K562 (cell line): ENCODE measurements at regions not wholly inside any gene's neighbourhood (a gene's known extent, or its start where the extent isn't known, plus 50 kb on each side); places are given as distances from the start of the nearest gene placed in this dataset.
A peak's percentile ranks its signal among the peaks of the same experiment; 100 is the strongest.

Source experiments
- ATAC-seq: fragments of 200-7000 bp; cut with Tn5 transposase; 3 replicates; pipeline ENCODE4 v1.9.1; 2020; ENCODE audit warnings: moderate library complexity
- BruUV-seq: library from RNA; stranded (reverse); fragments of 400-500 nt; replicated peaks from 2 replicates; lab custom pipeline; 2021; lab: Mats Ljungman, UMichigan
- CTCF ChIA-PET: fragments of 300-600 bp; formaldehyde crosslinking; extraction: SDS; loops from one replicate; lab custom pipeline; 2021; ENCODE audit warnings: low intra/inter-chr PET ratio; lab: Yijun Ruan, JAX
- POLR2A ChIA-PET: fragments of 300-600, 350-650 bp; sonication (Branson Sonifier 250); formaldehyde crosslinking; extraction: SDS; loops from one replicate; lab custom pipeline; 2021; ENCODE audit warnings: antibody characterized with exemption, inconsistent platforms; lab: Yijun Ruan, JAX
- DNase-seq, 4 experiments: peaks; one replicate each; pipeline versions ENCODE4 v3.0.0 to v3.0.0-alpha.2; 2011 to 2018; ENCODE audit warnings: low spot score in 3 of 4, mixed read lengths in 3 of 4; ENCODE audit errors: extremely low read depth in 1 of 4
- FAIRE-seq: peaks from 2 replicates; lab custom pipeline; 2011; peaks lifted over from hg19 to GRCh38; lab: Jason Lieb, UNC
- H2AFZ ChIP-seq: 2 replicates; pipeline ENCODE4 v1.6.0; 2011; ENCODE audit warnings: low read depth, low read length, control low read depth, inconsistent platforms
- H3K27ac ChIP-seq: fragments of 200-600 bp; 3 replicates; pipeline ENCODE4 v1.8.0; 2011; ENCODE audit warnings: low read depth, mild to moderate bottlenecking, control low read depth, inconsistent platforms, low read length, moderate library complexity, mixed read lengths; ENCODE audit errors: extremely low read depth
- H3K27me3 ChIP-seq, 2 experiments: fragments of 300-600 bp in 1 of 2; 2 replicates in 1 of 2; 3 replicates in 1 of 2; pipeline versions ENCODE4 v1.6.0 to v1.8.0; 2011; ENCODE audit warnings: inconsistent platforms in 2 of 2, low read length in 2 of 2, mild to moderate bottlenecking in 1 of 2, mixed read lengths in 1 of 2, moderate library complexity in 1 of 2; ENCODE audit not compliant: control insufficient read depth in 2 of 2, insufficient read depth in 2 of 2
- H3K36me3 ChIP-seq: fragments of 300-600 bp; 3 replicates; pipeline ENCODE4 v1.8.0; 2011; ENCODE audit warnings: mild to moderate bottlenecking, low read length, inconsistent platforms; ENCODE audit not compliant: control insufficient read depth, insufficient read depth
- H3K4me1 ChIP-seq, 2 experiments: fragments of 200-600 bp in 1 of 2; replicated peaks in 1 of 2; 2 replicates in 1 of 2; 3 replicates in 1 of 2; pipeline versions ENCODE4 v1.5.1 to v1.8.0; 2011; ENCODE audit warnings: inconsistent platforms in 2 of 2, low read length in 2 of 2, mild to moderate bottlenecking in 1 of 2, mixed read lengths in 1 of 2, moderate library complexity in 1 of 2; ENCODE audit not compliant: control insufficient read depth in 2 of 2, insufficient read depth in 2 of 2
- H3K4me2 ChIP-seq: 2 replicates; pipeline ENCODE4 v1.6.1; 2011; ENCODE audit warnings: low read length, control low read depth, inconsistent platforms, mixed read lengths; ENCODE audit not compliant: insufficient read depth
- H3K4me3 ChIP-seq: fragments of 200-600 bp; sonication (generic), shearing (Covaris generic); 2 replicates; pipeline ENCODE4 v1.5.1; 2016; ENCODE audit warnings: control low read depth, inconsistent platforms
- H3K79me2 ChIP-seq: fragments of 200-600 bp; 3 replicates; pipeline ENCODE4 v1.8.0; 2011; ENCODE audit warnings: low read length, inconsistent platforms; ENCODE audit not compliant: control insufficient read depth, insufficient read depth
- H3K9ac ChIP-seq, 2 experiments: 2 replicates each; pipeline versions ENCODE4 v1.6.0 to v1.6.1; 2011; ENCODE audit warnings: low read depth in 2 of 2, low read length in 2 of 2, control low read depth in 1 of 2, inconsistent platforms in 1 of 2, mild to moderate bottlenecking in 1 of 2, mixed read lengths in 1 of 2; ENCODE audit not compliant: insufficient read depth in 1 of 2
- H3K9me1 ChIP-seq: one replicate; pipeline ENCODE4 v1.6.0; 2011; ENCODE audit warnings: inconsistent platforms, mild to moderate bottlenecking, low read length, moderate library complexity; ENCODE audit not compliant: control insufficient read depth, insufficient read depth
- H3K9me3 ChIP-seq: replicated peaks from 2 replicates; pipeline ENCODE4 v1.5.1; 2011; ENCODE audit warnings: low read depth, low read length, inconsistent platforms; ENCODE audit not compliant: control insufficient read depth, insufficient read depth
- H4K20me1 ChIP-seq: replicated peaks from 2 replicates; pipeline ENCODE4 v1.6.1; 2011; ENCODE audit warnings: low read length, inconsistent platforms, mixed read lengths; ENCODE audit not compliant: control insufficient read depth, insufficient read depth
- ASH1L ChIP-seq: fragments of 450-650 bp; IDR thresholded peaks from 2 replicates; pipeline ENCODE4 v1.6.1; 2018; ENCODE audit warnings: borderline replicate concordance, mild to moderate bottlenecking, low read depth; ENCODE audit not compliant: partially characterized antibody
- CEBPG ChIP-seq, 3 experiments: fragments of 200-800 bp in 1 of 3; sonication (Bioruptor generic) in 1 of 3; sonication (generic) in 1 of 3; formaldehyde crosslinking in 1 of 3; IDR thresholded peaks in 2 of 3; conservative IDR thresholded peaks in 1 of 3; 2 replicates each; pipeline versions ENCODE4 v1.6.1 to v1.8.0; 2016 to 2022; ENCODE audit warnings: missing compliant biosample characterization in 2 of 3, missing genetic modification characterization in 2 of 3, mild to moderate bottlenecking in 1 of 3, missing genetic modification reagents in 1 of 3
- CGGBP1 ChIP-seq: fragments of 250-450 bp; sonication (Bioruptor Pico); IDR thresholded peaks from 2 replicates; pipeline ENCODE4 v1.9.0; 2021; ENCODE audit warnings: mild to moderate bottlenecking
- COPS2 ChIP-seq: fragments of 450-650 bp; conservative IDR thresholded peaks from 2 replicates; pipeline ENCODE4 v1.6.1; 2016; ENCODE audit warnings: mild to moderate bottlenecking, moderate library complexity
- DIDO1 ChIP-seq: fragments of 450-650 bp; IDR thresholded peaks from 2 replicates; pipeline ENCODE4 v1.6.1; 2016; ENCODE audit warnings: low read depth, missing biosample characterization, missing genetic modification characterization
- ILF3 ChIP-seq: fragments of 450-650 bp; IDR thresholded peaks from 2 replicates; pipeline ENCODE4 v1.6.1; 2018; ENCODE audit warnings: antibody characterized with exemption, mild to moderate bottlenecking, moderate library complexity, borderline replicate concordance
- LCOR ChIP-seq: sonication (generic); formaldehyde crosslinking; IDR thresholded peaks from 2 replicates; pipeline ENCODE4 v1.8.0; 2022; ENCODE audit warnings: mild to moderate bottlenecking, missing genetic modification reagents
- OTX1 ChIP-seq: fragments of 450-650 bp; formaldehyde crosslinking; IDR thresholded peaks from 2 replicates; pipeline ENCODE4 v1.4.0; 2022; ENCODE audit warnings: mild to moderate bottlenecking
- SRSF1 ChIP-seq: fragments of 200-400 bp; formaldehyde crosslinking; IDR thresholded peaks from 2 replicates; pipeline ENCODE4 v1.6.1; 2017; ENCODE audit warnings: mild to moderate bottlenecking, low read depth, low read length, moderate library complexity
- TEAD4 ChIP-seq, 2 experiments: sonication (generic) in 1 of 2; formaldehyde crosslinking in 1 of 2; IDR thresholded peaks; 2 replicates each; pipeline versions ENCODE4 v1.6.1 to v1.8.0; 2012 to 2022; ENCODE audit warnings: borderline replicate concordance in 1 of 2, inconsistent platforms in 1 of 2, low read length in 1 of 2, mild to moderate bottlenecking in 1 of 2, missing genetic modification reagents in 1 of 2
- ZBED1 ChIP-seq: IDR thresholded peaks from 2 replicates; pipeline ENCODE4 v1.6.1; 2014
- ZFP30 ChIP-seq: fragments of 250-450 bp; sonication (Bioruptor Pico); IDR thresholded peaks from 2 replicates; pipeline ENCODE4 v1.8.0; 2022; ENCODE audit warnings: moderate library complexity, mild to moderate bottlenecking, inconsistent platforms, borderline replicate concordance
- ZNF197 ChIP-seq: fragments of 200-800 bp; sonication (Bioruptor generic); IDR thresholded peaks from 2 replicates; pipeline ENCODE4 v1.6.1; 2016; ENCODE audit warnings: low read depth, missing genetic modification characterization, missing compliant biosample characterization
- ZNF318 ChIP-seq, 2 experiments: fragments of 450-650 bp; IDR thresholded peaks; 2 replicates each; pipeline ENCODE4 v1.6.1; 2016; ENCODE audit warnings: mild to moderate bottlenecking in 2 of 2, borderline replicate concordance in 1 of 2, low read depth in 1 of 2, moderate library complexity in 1 of 2
- WGBS: fragments of 100-300 bp; shearing (Covaris generic); methylation state at CpG from one replicate; pipeline ENCODE4 v1.1.6; 2016; ENCODE audit warnings: low coverage, mixed read lengths; ENCODE audit not compliant: insufficient coverage; ENCODE audit errors: missing lambda C conversion rate; 5-methylcytosine and 5-hydroxymethylcytosine counted together
- in situ Hi-C: fragments of 300-500 bp; cut with MboI; formaldehyde crosslinking; loops from 4 replicates; pipeline ENCODE4 v1.15.0; 2018; ENCODE audit warnings: inconsistent platforms, mixed read lengths
- intact Hi-C: fragments of 100-400 bp; cut with micrococcal nuclease; formaldehyde crosslinking; loops from 2 replicates; pipeline ENCODE4 v1.14.2; 2022

- no TSS peak for BruUV-seq
- no peaks in the 10 kb centered on the region for H3K36me3 ChIP-seq
- FAIRE-seq, result no peak
- H3K79me2 ChIP-seq, result no peaks in the 10 kb centered on the region
- peak overlapping the region in 1 of 2 experiments; percentile 28; a peak in 1 of 4 replicates for H3K9ac ChIP-seq
- no peak overlapping the region for H3K4me3 ChIP-seq
- POLR2A ChIA-PET, result interaction anchor here (0.7 to 1.3 kb wide), 6 partner anchors 8 to 1611 kb away, joined by 3 read pairs; partner anchors contain the start of gene NIPBL
- DNase-seq, result peak in 2 of 4 experiments; percentile 43 to 72
- no peaks in the 10 kb centered on the region for H4K20me1 ChIP-seq
- CTCF ChIA-PET, result interaction anchor here (0.6 kb wide), 1 partner anchor 485 kb away, joined by 3 read pairs; no protein-coding TSS in a partner anchor
- WGBS, result 0% methylated on average over 1 of the region's 1 CpG
- H3K4me2 ChIP-seq, result peak overlapping the region; percentile 42
- in situ Hi-C loops, result no loop called here
- peak overlapping the region; percentile 94 for H2AFZ ChIP-seq
- peak overlapping the region; percentile 24 for H3K27ac ChIP-seq
- peak; percentile 34 for ATAC-seq
- no peaks in the 10 kb centered on the region for H3K9me1 ChIP-seq
- H3K27me3 ChIP-seq, result no peaks in the 10 kb centered on the region
- H3K9me3 ChIP-seq, result no peaks in the 10 kb centered on the region
- intact Hi-C loops, result no loop called here
- H3K4me1 ChIP-seq, result peaks cover 30 to 50% of the 10 kb centered on the region in 2 experiments; a peak in 4 of 5 replicates
- TF ChIP-seq LCOR (no peak), DIDO1 (tag) (no peak), COPS2 (no peak), ILF3 (no peak), OTX1 (CRISPR knock-in tag) (no peak), CEBPG (CRISPR knock-in tag; IDR thresholded peaks at IDR 0.05) (no peak), CEBPG (tag; conservative IDR thresholded peaks at IDR 0.05 in 1 of 2, IDR thresholded peaks at IDR 0.05 in 1 of 2) (0 out of 4 replicates have a peak, but pooled peaks of 1 of the 2 experiments have one; percentile 5), ZNF197 (CRISPR knock-in tag) (no peak), ZFP30 (CRISPR knock-in tag) (no peak), ASH1L (no peak), TEAD4 (IDR thresholded peaks at IDR 0.05; ENCODE audit: low read length) (no peak), TEAD4 (CRISPR knock-in tag; IDR thresholded peaks at IDR 0.05; ENCODE audit: borderline replicate concordance) (no peak), SRSF1 (no peak), ZNF318 (IDR thresholded peaks at IDR 0.05; ENCODE audit: borderline replicate concordance in 1 of 2, low read depth in 1 of 2) (no peak), ZBED1 (no peak), CGGBP1 (no peak)
Observed at GRCh38 chr5:36442796-36443195, 141.1 kb upstream of the RANBP3L start.
